ENCODE measurements at regions not wholly inside any gene's neighbourhood (a gene's known extent, or its start where the extent isn't known, plus 50 kb on each side); places are given as distances from the start of the nearest gene placed in this dataset.
A peak's percentile ranks its signal among the peaks of the same experiment; 100 is the strongest.

DNA sequence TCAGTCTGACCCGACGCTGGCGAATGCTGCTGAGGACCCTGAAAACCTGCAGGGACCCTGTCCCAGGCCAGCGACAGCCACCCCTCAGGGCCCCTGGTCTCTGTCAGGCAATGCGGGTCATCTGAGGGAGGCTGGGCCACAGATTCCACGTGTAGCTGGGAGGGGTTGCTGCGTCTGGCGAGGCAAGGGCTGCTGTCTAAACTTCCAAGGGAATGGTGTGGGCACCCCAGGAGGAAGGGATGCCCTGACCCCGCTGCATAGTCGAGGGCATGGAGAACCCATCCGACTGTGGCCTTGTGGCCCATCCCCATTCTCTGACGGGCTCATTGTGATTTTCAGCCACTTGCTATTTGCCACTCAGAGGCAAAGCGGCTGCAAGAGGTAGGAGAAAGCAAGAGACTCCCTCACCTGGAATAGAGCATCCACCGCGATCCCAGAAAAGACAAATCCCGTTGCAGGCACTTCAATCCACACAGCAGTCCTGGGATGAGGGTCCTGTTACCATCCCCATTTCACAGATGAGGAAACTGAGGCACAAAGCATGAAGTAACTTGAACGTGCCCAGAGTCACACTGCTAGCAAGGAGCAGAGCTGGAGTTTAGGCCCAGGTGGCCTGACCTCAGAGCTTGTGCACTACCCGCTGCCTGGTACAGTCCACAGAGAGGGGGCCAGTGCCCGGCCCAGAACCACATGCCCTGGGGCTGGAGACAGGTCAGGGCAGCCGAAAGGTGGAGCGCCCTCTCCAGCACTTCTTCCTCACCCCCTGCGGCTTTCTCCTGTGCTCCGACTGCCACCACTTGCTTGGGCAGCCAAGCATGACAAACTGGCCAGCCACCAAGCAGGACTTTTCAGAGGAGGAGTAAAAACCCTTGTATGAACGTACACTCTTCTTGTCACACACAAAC is 163.8 kb upstream of the KLF14 start:
- ATAC-seq (ENCODE audit: insufficient number of reproducible peaks, low FRiP score, low read depth), result no peak

GRCh38 chr7:130899071-130899560 is 165.1 kb upstream of the KLF14 start:
- ATAC-seq (ENCODE audit: insufficient number of reproducible peaks, low FRiP score, low read depth) (no peak), DNase-seq (ENCODE audit: low spot score) (no peak)
- TF ChIP-seq, protein P1, sequence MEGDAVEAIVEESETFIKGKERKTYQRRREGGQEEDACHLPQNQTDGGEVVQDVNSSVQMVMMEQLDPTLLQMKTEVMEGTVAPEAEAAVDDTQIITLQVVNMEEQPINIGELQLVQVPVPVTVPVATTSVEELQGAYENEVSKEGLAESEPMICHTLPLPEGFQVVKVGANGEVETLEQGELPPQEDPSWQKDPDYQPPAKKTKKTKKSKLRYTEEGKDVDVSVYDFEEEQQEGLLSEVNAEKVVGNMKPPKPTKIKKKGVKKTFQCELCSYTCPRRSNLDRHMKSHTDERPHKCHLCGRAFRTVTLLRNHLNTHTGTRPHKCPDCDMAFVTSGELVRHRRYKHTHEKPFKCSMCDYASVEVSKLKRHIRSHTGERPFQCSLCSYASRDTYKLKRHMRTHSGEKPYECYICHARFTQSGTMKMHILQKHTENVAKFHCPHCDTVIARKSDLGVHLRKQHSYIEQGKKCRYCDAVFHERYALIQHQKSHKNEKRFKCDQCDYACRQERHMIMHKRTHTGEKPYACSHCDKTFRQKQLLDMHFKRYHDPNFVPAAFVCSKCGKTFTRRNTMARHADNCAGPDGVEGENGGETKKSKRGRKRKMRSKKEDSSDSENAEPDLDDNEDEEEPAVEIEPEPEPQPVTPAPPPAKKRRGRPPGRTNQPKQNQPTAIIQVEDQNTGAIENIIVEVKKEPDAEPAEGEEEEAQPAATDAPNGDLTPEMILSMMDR (IDR thresholded peaks at IDR 0.05), result no peak
- H3K4me1 ChIP-seq (ENCODE audit: control insufficient read depth in 1 of 2, low read depth in 2 of 2), result peaks cover 40 to 77% of the 10 kb centered on the region in 2 donors
- H3K27ac ChIP-seq, result no peak overlapping the region
- no peaks in the 10 kb centered on the region for H3K27me3 ChIP-seq (replicated peaks; ENCODE audit: insufficient read depth)
- no peak overlapping the region for H3K4me3 ChIP-seq
- no peaks in the 10 kb centered on the region for H3K9me3 ChIP-seq
- H3K36me3 ChIP-seq, result peaks cover 21% of the 10 kb centered on the region

More for the DNA sequence above, 163.8 kb upstream of the KLF14 start:
- Histone ChIP-seq H3K36me3 (peaks cover 21% of the 10 kb centered on the region), H3K27ac (peak overlapping the region in 1 of 2 donors; percentile 37), H3K4me3 (no peak overlapping the region), H3K4me1 (ENCODE audit: control insufficient read depth in 1 of 2, low read depth in 2 of 2) (peaks cover 36 to 77% of the 10 kb centered on the region in 2 donors), H3K27me3 (replicated peaks; ENCODE audit: insufficient read depth) (no peaks in the 10 kb centered on the region), H3K9me3 (no peaks in the 10 kb centered on the region)
- DNase-seq (ENCODE audit: low spot score), result no peak
- TF ChIP-seq, protein P1 (IDR thresholded peaks at IDR 0.05), result no peak

DNA sequence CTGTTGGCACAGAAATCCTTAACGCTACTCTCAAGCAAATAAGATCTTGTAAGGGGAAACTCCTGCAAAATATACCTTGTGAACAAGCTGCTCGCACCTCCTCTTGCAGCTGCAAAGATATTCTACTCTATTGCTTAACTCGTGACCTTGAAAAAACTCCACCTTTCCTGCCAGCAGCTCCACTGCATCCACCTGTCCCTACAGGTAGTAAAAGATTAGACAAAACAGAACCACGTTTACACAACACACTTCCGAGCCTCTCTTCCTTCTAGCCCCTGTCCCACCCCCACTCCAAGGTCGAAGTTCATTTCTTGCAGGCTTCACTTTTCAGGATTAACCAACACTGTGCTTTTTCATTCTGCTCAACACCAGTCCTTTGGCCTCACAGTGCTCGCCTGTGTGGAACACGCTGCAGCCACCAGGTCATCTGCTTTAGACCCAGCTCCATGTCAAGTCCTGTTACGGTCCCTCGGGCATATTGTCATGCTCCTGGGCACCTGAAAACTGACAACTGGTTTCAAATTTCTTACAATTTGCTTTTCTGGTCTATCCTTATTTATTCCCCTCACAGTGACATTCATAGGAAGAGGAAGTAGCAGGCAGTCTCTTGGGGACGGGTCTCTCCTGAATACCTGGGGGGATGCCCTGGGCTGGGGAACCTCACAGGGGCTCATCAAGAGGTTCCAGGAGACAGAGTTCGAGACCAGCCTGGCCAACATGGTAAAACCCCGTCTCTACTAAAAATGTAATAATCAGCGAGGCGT is 165.8 kb upstream of the KLF14 start:
- H3K27ac ChIP-seq, result no peak overlapping the region
- no peak for ATAC-seq (ENCODE audit: insufficient number of reproducible peaks, low FRiP score, low read depth)
- no peak overlapping the region for H3K4me3 ChIP-seq
- peaks cover 21% of the 10 kb centered on the region for H3K36me3 ChIP-seq
- H3K27me3 ChIP-seq (replicated peaks; ENCODE audit: insufficient read depth), result no peaks in the 10 kb centered on the region
- no peaks in the 10 kb centered on the region for H3K9me3 ChIP-seq
- H3K4me1 ChIP-seq (ENCODE audit: control insufficient read depth in 1 of 2, low read depth in 2 of 2), result peaks cover 43 to 77% of the 10 kb centered on the region in 2 donors
- TF ChIP-seq, protein P1 (IDR thresholded peaks at IDR 0.05), result no peak
- DNase-seq (ENCODE audit: low spot score), result no peak

- no peaks in the 10 kb centered on the region for H3K27me3 ChIP-seq (replicated peaks; ENCODE audit: insufficient read depth)
- H3K27ac ChIP-seq, result peak overlapping the region in 1 of 2 donors; percentile 74
- no peak for DNase-seq (ENCODE audit: low spot score)
- no peaks in the 10 kb centered on the region for H3K9me3 ChIP-seq
- peaks cover 41 to 77% of the 10 kb centered on the region in 2 donors for H3K4me1 ChIP-seq (ENCODE audit: control insufficient read depth in 1 of 2, low read depth in 2 of 2)
- no peak for ATAC-seq (ENCODE audit: insufficient number of reproducible peaks, low FRiP score, low read depth)
- H3K36me3 ChIP-seq, result peaks cover 21% of the 10 kb centered on the region
- H3K4me3 ChIP-seq, result no peak overlapping the region
- TF ChIP-seq, protein P1 (IDR thresholded peaks at IDR 0.05), result no peak
These were observed 166.6 kb upstream of the KLF14 start for GRCh38 chr7:130900471-130901076.

Data from thoracic aorta (tissue), 2 donors.